Kidney (tissue), 13 donors: ENCODE measurements at regions not wholly inside any gene's neighbourhood (a gene's known extent, or its start where the extent isn't known, plus 50 kb on each side); places are given as distances from the start of the nearest gene placed in this dataset.

Source experiments
- DNase-seq, 5 donors: peaks; one replicate each; pipeline ENCODE4 v3.0.0-alpha.2; 2013 to 2020
- FAIRE-seq: peaks from 2 replicates; lab custom pipeline; 2012; peaks lifted over from hg19 to GRCh38; lab: Jason Lieb, UNC
- H3K27ac ChIP-seq, 2 donors: one replicate each; pipeline ENCODE4 v1.7.0; 2013; ENCODE audit warnings: low read depth in 2 of 2, low read length in 2 of 2, inconsistent platforms in 1 of 2
- H3K27me3 ChIP-seq: one replicate; pipeline ENCODE4 v1.7.1; 2013; ENCODE audit warnings: low read length, inconsistent platforms; ENCODE audit not compliant: control insufficient read depth, insufficient read depth
- H3K36me3 ChIP-seq, 3 donors: one replicate each; pipeline versions ENCODE4 v1.7.0 to v1.7.1; 2013; ENCODE audit warnings: low read length in 3 of 3, control low read depth in 1 of 3, inconsistent platforms in 1 of 3; ENCODE audit not compliant: insufficient read depth in 3 of 3, control insufficient read depth in 2 of 3
- H3K4me1 ChIP-seq, 3 donors: one replicate each; pipeline versions ENCODE4 v1.7.0 to v1.7.1; 2013; ENCODE audit warnings: low read length in 3 of 3, inconsistent platforms in 1 of 3, low read depth in 1 of 3; ENCODE audit not compliant: control insufficient read depth in 2 of 3, insufficient read depth in 2 of 3
- H3K4me3 ChIP-seq, 3 donors: one replicate each; pipeline versions ENCODE4 v1.7.0 to v1.8.1; 2013; ENCODE audit warnings: low read length in 3 of 3, control low read depth in 1 of 3, inconsistent platforms in 1 of 3
- H3K9ac ChIP-seq, 3 donors: one replicate each; pipeline versions ENCODE4 v1.7.0 to v1.7.1; 2013; ENCODE audit warnings: low read length in 3 of 3, control low read depth in 1 of 3, inconsistent platforms in 1 of 3
- H3K9me3 ChIP-seq, 3 donors: one replicate each; pipeline versions ENCODE4 v1.7.0 to v1.7.1; 2013; ENCODE audit warnings: low read length in 3 of 3, control low read depth in 1 of 3, inconsistent platforms in 1 of 3; ENCODE audit not compliant: control insufficient read depth in 2 of 3, insufficient read depth in 1 of 3
- intact Hi-C: fragments of 100-400 bp; cut with DNase I; formaldehyde crosslinking; loops from one replicate; pipeline ENCODE4 v1.11.1; 2022
- TF ChIP-seq, protein P1 (sequence below): IDR thresholded peaks from 3 replicates; pipeline ENCODE4 v1.5.1; 2012; ENCODE audit warnings: mild to moderate bottlenecking, moderate library complexity, borderline replicate concordance; ENCODE audit not compliant: insufficient read depth; ENCODE audit errors: extremely low read depth
- donor health status: control.
- donor health status: control.
- donor health status: control.
- donor health status: control.
- donor health status: control.
- donor health status: DM: yes; HTN: yes; CAD: no.
- donor health status: Normal renal cell carcinoma (clear cell type).

DNA sequence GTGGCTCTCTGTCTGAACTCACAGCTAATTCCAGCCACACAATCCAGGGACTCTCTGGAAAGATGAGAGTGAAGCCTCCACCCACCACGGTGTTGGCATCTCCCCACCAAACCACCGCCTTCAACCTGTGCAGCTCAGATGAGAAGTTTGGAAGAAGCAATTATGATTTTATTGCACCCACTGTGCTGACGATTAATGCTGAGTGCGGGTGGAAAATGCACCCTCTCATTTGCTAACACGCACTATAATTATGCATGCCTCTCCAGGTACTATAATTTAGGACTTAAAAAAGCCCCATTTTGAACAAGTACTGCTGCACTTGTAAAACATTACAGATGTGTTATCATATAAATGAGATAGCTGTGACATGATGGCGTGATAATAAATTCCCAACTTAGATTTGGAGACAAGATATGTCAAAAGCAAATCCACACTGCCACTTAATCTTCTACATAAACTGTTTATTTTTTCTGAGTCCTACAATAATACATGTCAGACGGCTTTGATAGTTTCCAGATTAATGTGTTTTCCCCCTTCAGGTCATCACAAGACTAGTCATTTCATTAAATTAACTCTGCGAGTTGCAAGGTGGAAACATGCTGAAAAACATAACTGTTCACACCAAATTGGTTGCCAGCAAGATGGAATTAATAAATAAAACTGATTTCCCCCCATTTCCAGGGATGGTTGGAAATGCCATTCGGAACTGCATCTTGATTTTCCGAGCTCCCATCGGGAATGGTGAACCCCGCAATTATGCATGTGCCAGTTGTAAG is 466.5 kb upstream of the MAF start:
- intact Hi-C loops, result no loop called here
- no peak for DNase-seq
- H3K9me3 ChIP-seq, result no peaks in the 10 kb centered on the region
- no peak overlapping the region for H3K9ac ChIP-seq
- no peak overlapping the region for H3K4me3 ChIP-seq
- no peak overlapping the region for H3K27ac ChIP-seq
- no peaks in the 10 kb centered on the region for H3K4me1 ChIP-seq
- TF ChIP-seq, protein P1, sequence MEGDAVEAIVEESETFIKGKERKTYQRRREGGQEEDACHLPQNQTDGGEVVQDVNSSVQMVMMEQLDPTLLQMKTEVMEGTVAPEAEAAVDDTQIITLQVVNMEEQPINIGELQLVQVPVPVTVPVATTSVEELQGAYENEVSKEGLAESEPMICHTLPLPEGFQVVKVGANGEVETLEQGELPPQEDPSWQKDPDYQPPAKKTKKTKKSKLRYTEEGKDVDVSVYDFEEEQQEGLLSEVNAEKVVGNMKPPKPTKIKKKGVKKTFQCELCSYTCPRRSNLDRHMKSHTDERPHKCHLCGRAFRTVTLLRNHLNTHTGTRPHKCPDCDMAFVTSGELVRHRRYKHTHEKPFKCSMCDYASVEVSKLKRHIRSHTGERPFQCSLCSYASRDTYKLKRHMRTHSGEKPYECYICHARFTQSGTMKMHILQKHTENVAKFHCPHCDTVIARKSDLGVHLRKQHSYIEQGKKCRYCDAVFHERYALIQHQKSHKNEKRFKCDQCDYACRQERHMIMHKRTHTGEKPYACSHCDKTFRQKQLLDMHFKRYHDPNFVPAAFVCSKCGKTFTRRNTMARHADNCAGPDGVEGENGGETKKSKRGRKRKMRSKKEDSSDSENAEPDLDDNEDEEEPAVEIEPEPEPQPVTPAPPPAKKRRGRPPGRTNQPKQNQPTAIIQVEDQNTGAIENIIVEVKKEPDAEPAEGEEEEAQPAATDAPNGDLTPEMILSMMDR, result no peak
- no peaks in the 10 kb centered on the region for H3K36me3 ChIP-seq
- no peak for FAIRE-seq
- no peaks in the 10 kb centered on the region for H3K27me3 ChIP-seq

DNA sequence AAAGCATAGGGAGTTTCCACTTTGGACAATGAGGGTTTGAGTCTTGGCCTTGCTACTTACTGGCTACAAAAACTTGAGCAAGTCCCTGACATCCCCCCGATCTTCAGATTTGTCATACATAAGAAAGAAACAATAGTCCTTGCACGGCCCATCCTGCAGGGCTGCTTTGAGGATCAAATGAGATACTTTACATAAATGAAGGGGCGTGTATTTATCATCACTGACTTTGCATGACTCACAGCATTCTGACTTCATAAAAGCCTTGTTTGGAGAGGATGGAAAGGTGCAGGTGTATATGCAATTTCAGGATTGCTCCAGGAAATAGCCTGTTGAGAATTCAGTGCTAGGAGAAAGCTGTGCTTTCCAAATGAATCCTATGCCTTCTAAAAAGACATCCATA is 465.0 kb upstream of the MAF start:
- no peak overlapping the region for H3K9ac ChIP-seq
- no peak overlapping the region for H3K27ac ChIP-seq
- no peak for DNase-seq
- no peak for FAIRE-seq
- H3K4me1 ChIP-seq, result no peaks in the 10 kb centered on the region
- intact Hi-C loops, result no loop called here
- TF ChIP-seq, protein P1, result no peak
- H3K9me3 ChIP-seq, result no peaks in the 10 kb centered on the region
- H3K4me3 ChIP-seq, result no peak overlapping the region
- no peaks in the 10 kb centered on the region for H3K27me3 ChIP-seq
- H3K36me3 ChIP-seq, result no peaks in the 10 kb centered on the region

GRCh38 chr16:80063713-80064069 is 463.2 kb upstream of the MAF start:
- H3K9me3 ChIP-seq, result no peaks in the 10 kb centered on the region
- no peaks in the 10 kb centered on the region for H3K4me1 ChIP-seq
- no peak for FAIRE-seq
- H3K36me3 ChIP-seq, result no peaks in the 10 kb centered on the region
- H3K27me3 ChIP-seq, result no peaks in the 10 kb centered on the region
- intact Hi-C loops, result no loop called here
- DNase-seq, result no peak
- TF ChIP-seq, protein P1, result no peak
- no peak overlapping the region for H3K9ac ChIP-seq
- H3K27ac ChIP-seq, result no peak overlapping the region
- H3K4me3 ChIP-seq, result no peak overlapping the region
